GM23248 (cell line): ENCODE measurements at regions not wholly inside any gene's neighbourhood (a gene's known extent, or its start where the extent isn't known, plus 50 kb on each side); places are given as distances from the start of the nearest gene placed in this dataset.
"Not testable (repeated sequence)": the region's sequence is repeated elsewhere in the genome, so short reads cannot be mapped to it uniquely, and the experiment has no call there.

Experiments
- DNase-seq: peaks from one replicate; pipeline ENCODE4 v3.0.0-alpha.2; 2015
- H2AFZ ChIP-seq: fragments of 200-600 bp; sonication (generic); 2 replicates; pipeline ENCODE4 v1.6.1; 2016; ENCODE audit warnings: antibody characterized with exemption
- H3F3A ChIP-seq: fragments of 200-600 bp; sonication (generic); 2 replicates; pipeline ENCODE4 v1.6.1; 2016; ENCODE audit warnings: mild to moderate bottlenecking, antibody characterized with exemption, mixed run types; ENCODE audit not compliant: insufficient read depth
- H3K27ac ChIP-seq: fragments of 200-600 bp; sonication (generic); 2 replicates; pipeline ENCODE4 v1.5.1; 2016; ENCODE audit warnings: mild to moderate bottlenecking
- H3K27me3 ChIP-seq: fragments of 200-600 bp; sonication (generic); replicated peaks from 2 replicates; pipeline ENCODE4 v1.6.1; 2016; ENCODE audit warnings: mild to moderate bottlenecking; ENCODE audit not compliant: insufficient read depth
- H3K36me3 ChIP-seq: fragments of 200-600 bp; sonication (generic); 2 replicates; pipeline ENCODE4 v1.6.1; 2016; ENCODE audit warnings: low read depth, mild to moderate bottlenecking
- H3K4me1 ChIP-seq: fragments of 200-600 bp; sonication (generic); 2 replicates; pipeline ENCODE4 v1.6.1; 2016; ENCODE audit warnings: mild to moderate bottlenecking; ENCODE audit not compliant: insufficient read depth
- H3K4me2 ChIP-seq: fragments of 200-600 bp; sonication (generic); one replicate; pipeline ENCODE4 v1.6.1; 2016; ENCODE audit warnings: mild to moderate bottlenecking; ENCODE audit not compliant: unreplicated experiment
- H3K4me3 ChIP-seq: fragments of 200-600 bp; sonication (generic); 2 replicates; pipeline ENCODE4 v1.5.1; 2016; ENCODE audit warnings: mild to moderate bottlenecking
- H3K79me2 ChIP-seq: fragments of 200-600 bp; sonication (generic); 2 replicates; pipeline ENCODE4 v1.6.1; 2016; ENCODE audit warnings: mild to moderate bottlenecking; ENCODE audit not compliant: insufficient read depth
- H3K9ac ChIP-seq: fragments of 200-600 bp; sonication (generic); 2 replicates; pipeline ENCODE4 v1.6.1; 2016; ENCODE audit warnings: mild to moderate bottlenecking
- H3K9me2 ChIP-seq: fragments of 200-600 bp; sonication (generic); 2 replicates; pipeline ENCODE4 v1.6.1; 2016; ENCODE audit warnings: mixed run types, mild to moderate bottlenecking, moderate library complexity; ENCODE audit not compliant: insufficient read depth
- H3K9me3 ChIP-seq: fragments of 200-600 bp; sonication (generic); one replicate; pipeline ENCODE4 v1.6.1; 2017; ENCODE audit warnings: low read depth
- H4K20me1 ChIP-seq: fragments of 200-600 bp; sonication (generic); 2 replicates; pipeline ENCODE4 v1.6.0; 2016; ENCODE audit not compliant: insufficient read depth
- EZH2 ChIP-seq: fragments of 200-600 bp; sonication (generic); IDR thresholded peaks from 2 replicates; pipeline ENCODE4 v1.6.1; 2018; ENCODE audit warnings: antibody characterized with exemption, mild to moderate bottlenecking; ENCODE audit not compliant: insufficient read depth, poor library complexity, severe bottlenecking
- EZH2phosphoT487 ChIP-seq: fragments of 200-600 bp; sonication (generic); IDR thresholded peaks from 2 replicates; pipeline ENCODE4 v1.6.1; 2018; ENCODE audit warnings: antibody characterized with exemption, moderate library complexity, mild to moderate bottlenecking, low read depth; ENCODE audit not compliant: insufficient read depth
- WGBS, 2 experiments: methylation state at CpG; one replicate each; pipeline ENCODE4 v1.1.6; 2015 to 2017; ENCODE audit warnings: low lambda C conversion rate in 2 of 2, low coverage in 1 of 2; ENCODE audit errors: missing lambda C conversion rate in 2 of 2; 5-methylcytosine and 5-hydroxymethylcytosine counted together
- in situ Hi-C: fragments of 300-500 bp; cut with MboI; formaldehyde crosslinking; loops from 2 replicates; pipeline ENCODE4 v1.15.0; 2020

GRCh38 chr4:25991340-25991739, 77.3 kb downstream of the SMIM20 start:
- in situ Hi-C loops = no loop called here
- H3K4me1 ChIP-seq = peaks cover 16% of the 10 kb centered on the region
- no peaks in the 10 kb centered on the region for H3K9me2 ChIP-seq
- no peak overlapping the region for H3K27ac ChIP-seq
- no peak overlapping the region for H3K4me2 ChIP-seq
- H3K9me3 ChIP-seq = no peaks in the 10 kb centered on the region
- no peak overlapping the region for H2AFZ ChIP-seq
- H4K20me1 ChIP-seq = no peaks in the 10 kb centered on the region
- no peak for TF ChIP-seq EZH2
- no peak for TF ChIP-seq EZH2phosphoT487
- H3K4me3 ChIP-seq = no peak overlapping the region
- no peaks in the 10 kb centered on the region for H3F3A ChIP-seq
- H3K27me3 ChIP-seq = no peaks in the 10 kb centered on the region
- no peaks in the 10 kb centered on the region for H3K79me2 ChIP-seq
- no peaks in the 10 kb centered on the region for H3K36me3 ChIP-seq
- no peak overlapping the region for H3K9ac ChIP-seq
- no peak for DNase-seq
- WGBS, 2 experiments = 87 to 88% methylated on average over 3 of the region's 3 CpGs

- Histone ChIP-seq H3K36me3 (no peaks in the 10 kb centered on the region), H3K9me2 (no peaks in the 10 kb centered on the region), H3K4me3 (no peak overlapping the region), H3K4me1 (peaks cover 16% of the 10 kb centered on the region), H2AFZ (no peak overlapping the region), H3K4me2 (no peak overlapping the region), H3K9ac (no peak overlapping the region), H4K20me1 (no peaks in the 10 kb centered on the region), H3K27ac (no peak overlapping the region), H3K79me2 (no peaks in the 10 kb centered on the region), H3K9me3 (no peaks in the 10 kb centered on the region), H3F3A (no peaks in the 10 kb centered on the region), H3K27me3 (no peaks in the 10 kb centered on the region)
- in situ Hi-C loops = no loop called here
- TF ChIP-seq EZH2phosphoT487 = no peak
- no peak for TF ChIP-seq EZH2
- peak; percentile 41 for DNase-seq
- 53 to 55% methylated on average over 16 of the region's 16 CpGs for WGBS, 2 experiments
These were observed 79.6 kb downstream of the SMIM20 start for GRCh38 chr4:25993395-25994185.

GRCh38 chr4:25994577-25994976, 80.6 kb downstream of the SMIM20 start:
- H3K4me2 ChIP-seq, H3K9ac ChIP-seq, H3K9me2 ChIP-seq, H3K36me3 ChIP-seq, H3K9me3 ChIP-seq, H3K79me2 ChIP-seq, H3K4me3 ChIP-seq, H2AFZ ChIP-seq, H3F3A ChIP-seq, in situ Hi-C loops, H4K20me1 ChIP-seq, H3K27me3 ChIP-seq: not testable (repeated sequence)
- WGBS, 2 experiments = 19 to 28% methylated on average over 4 of the region's 4 CpGs
- Histone ChIP-seq H3K4me1 (peaks cover 16% of the 10 kb centered on the region), H3K27ac (0 out of 2 replicates have a peak overlapping the region, but pooled peaks have one; percentile 8)
- DNase-seq = peak; percentile 86

DNA sequence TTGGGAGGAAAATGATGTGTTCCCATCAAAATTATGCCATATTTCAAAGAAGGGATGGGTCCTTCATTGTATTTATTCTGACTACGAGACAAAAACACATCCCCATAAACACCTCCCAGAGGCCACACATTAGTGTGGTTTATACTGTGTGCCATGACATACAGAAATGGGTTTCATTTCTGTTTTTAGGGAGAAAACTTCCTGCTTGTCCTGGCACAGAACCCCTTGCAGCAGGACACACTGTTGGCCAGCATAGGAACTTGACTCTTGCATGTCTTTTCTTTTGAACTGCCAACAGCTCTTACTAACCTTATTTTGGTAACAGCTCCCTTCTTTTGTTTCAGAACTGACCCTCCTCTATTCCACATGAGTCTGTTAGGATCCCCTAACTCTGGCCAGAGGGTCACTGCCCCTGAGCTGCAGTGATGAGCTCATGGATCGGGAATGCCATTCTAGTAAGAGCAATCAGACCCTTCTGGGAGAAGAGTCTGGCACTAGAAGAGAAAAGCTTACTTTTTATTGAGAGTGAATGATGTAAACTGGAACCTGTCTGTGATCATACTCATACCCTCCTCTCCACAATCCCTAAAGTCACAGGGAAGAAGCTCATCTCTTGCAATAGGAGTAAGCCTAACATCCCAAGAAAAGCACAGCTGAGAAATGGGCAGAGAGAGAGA, 86.4 kb downstream of the SMIM20 start:
- 40 to 43% methylated on average over 2 of the region's 2 CpGs for WGBS, 2 experiments
- H3K9me3 ChIP-seq = no peaks in the 10 kb centered on the region
- no peaks in the 10 kb centered on the region for H3K79me2 ChIP-seq
- TF ChIP-seq EZH2phosphoT487 (no peak), EZH2 (no peak)
- no peak overlapping the region for H3K27ac ChIP-seq
- 0 out of 2 replicates have a peak, but pooled peaks cover 12% of the 10 kb centered on the region for H3F3A ChIP-seq
- H2AFZ ChIP-seq = no peak overlapping the region
- peak; percentile 23 for DNase-seq
- H3K27me3 ChIP-seq = 0 out of 2 replicates have a peak, but pooled peaks cover 6% of the 10 kb centered on the region
- no peaks in the 10 kb centered on the region for H3K9me2 ChIP-seq
- H3K4me1 ChIP-seq = 0 out of 2 replicates have a peak, but pooled peaks cover 7% of the 10 kb centered on the region
- H3K36me3 ChIP-seq = no peaks in the 10 kb centered on the region
- no peak overlapping the region for H3K4me3 ChIP-seq
- no peaks in the 10 kb centered on the region for H4K20me1 ChIP-seq
- in situ Hi-C loops = no loop called here
- no peak overlapping the region for H3K4me2 ChIP-seq
- no peak overlapping the region for H3K9ac ChIP-seq
